ENCODE measurements at regions not wholly inside any gene's neighbourhood (a gene's known extent, or its start where the extent isn't known, plus 50 kb on each side); places are given as distances from the start of the nearest gene placed in this dataset.

- 70 to 81% (median 77%) methylated on average over 3 of the region's 3 CpGs for WGBS, 4 donors
- Histone ChIP-seq H3K27ac (no peak overlapping the region), H3K9me3 (replicated peaks in 1 of 3) (no peaks in the 10 kb centered on the region), H3K4me1 (replicated peaks in 1 of 2) (no peaks in the 10 kb centered on the region), H3K27me3 (no peaks in the 10 kb centered on the region), H3K4me3 (no peak overlapping the region), H3K36me3 (replicated peaks in 1 of 2) (no peaks in the 10 kb centered on the region)
- intact Hi-C loops (cut with DNase I), result no loop called here
- no peak for DNase-seq
- TF ChIP-seq, protein P1, sequence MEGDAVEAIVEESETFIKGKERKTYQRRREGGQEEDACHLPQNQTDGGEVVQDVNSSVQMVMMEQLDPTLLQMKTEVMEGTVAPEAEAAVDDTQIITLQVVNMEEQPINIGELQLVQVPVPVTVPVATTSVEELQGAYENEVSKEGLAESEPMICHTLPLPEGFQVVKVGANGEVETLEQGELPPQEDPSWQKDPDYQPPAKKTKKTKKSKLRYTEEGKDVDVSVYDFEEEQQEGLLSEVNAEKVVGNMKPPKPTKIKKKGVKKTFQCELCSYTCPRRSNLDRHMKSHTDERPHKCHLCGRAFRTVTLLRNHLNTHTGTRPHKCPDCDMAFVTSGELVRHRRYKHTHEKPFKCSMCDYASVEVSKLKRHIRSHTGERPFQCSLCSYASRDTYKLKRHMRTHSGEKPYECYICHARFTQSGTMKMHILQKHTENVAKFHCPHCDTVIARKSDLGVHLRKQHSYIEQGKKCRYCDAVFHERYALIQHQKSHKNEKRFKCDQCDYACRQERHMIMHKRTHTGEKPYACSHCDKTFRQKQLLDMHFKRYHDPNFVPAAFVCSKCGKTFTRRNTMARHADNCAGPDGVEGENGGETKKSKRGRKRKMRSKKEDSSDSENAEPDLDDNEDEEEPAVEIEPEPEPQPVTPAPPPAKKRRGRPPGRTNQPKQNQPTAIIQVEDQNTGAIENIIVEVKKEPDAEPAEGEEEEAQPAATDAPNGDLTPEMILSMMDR (IDR thresholded peaks at IDR 0.05), result no peak
- no peak for TF ChIP-seq POLR2A (IDR thresholded peaks at IDR 0.05)
These were observed 744.6 kb downstream of the BRINP1 start for GRCh38 chr9:118624608-118625007.

DNA sequence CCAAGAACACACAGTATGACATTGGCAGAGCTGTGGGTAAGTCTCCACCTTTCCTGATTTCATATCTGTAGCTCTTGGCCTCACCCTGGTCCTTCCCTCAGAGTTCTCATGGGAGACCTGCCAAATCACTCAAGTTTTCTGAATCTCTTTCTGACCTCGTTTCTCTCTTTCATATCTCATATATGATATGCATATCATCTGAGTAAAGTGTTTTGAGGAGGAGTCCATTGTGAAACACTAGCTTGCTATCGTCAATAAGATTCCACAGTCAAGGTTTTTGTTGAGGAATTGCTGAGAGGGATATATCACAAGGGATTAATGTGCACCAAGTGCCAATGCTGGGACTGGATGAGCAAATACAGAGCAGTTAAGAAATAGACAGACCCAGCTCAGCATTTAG lies 739.2 kb downstream of the BRINP1 start:
- DNase-seq, result no peak
- TF ChIP-seq, protein P1 (IDR thresholded peaks at IDR 0.05), result no peak
- no peak for TF ChIP-seq POLR2A (IDR thresholded peaks at IDR 0.05)
- intact Hi-C loops (cut with DNase I), result no loop called here
- H3K27me3 ChIP-seq, result no peaks in the 10 kb centered on the region
- H3K4me3 ChIP-seq, result no peak overlapping the region
- WGBS, 4 donors, result 43 to 54% (median 52%) methylated on average over 2 of the region's 2 CpGs
- no peaks in the 10 kb centered on the region for H3K4me1 ChIP-seq (replicated peaks in 1 of 2)
- no peak overlapping the region for H3K27ac ChIP-seq
- no peaks in the 10 kb centered on the region for H3K36me3 ChIP-seq (replicated peaks in 1 of 2)
- H3K9me3 ChIP-seq (replicated peaks in 1 of 3), result no peaks in the 10 kb centered on the region

DNA sequence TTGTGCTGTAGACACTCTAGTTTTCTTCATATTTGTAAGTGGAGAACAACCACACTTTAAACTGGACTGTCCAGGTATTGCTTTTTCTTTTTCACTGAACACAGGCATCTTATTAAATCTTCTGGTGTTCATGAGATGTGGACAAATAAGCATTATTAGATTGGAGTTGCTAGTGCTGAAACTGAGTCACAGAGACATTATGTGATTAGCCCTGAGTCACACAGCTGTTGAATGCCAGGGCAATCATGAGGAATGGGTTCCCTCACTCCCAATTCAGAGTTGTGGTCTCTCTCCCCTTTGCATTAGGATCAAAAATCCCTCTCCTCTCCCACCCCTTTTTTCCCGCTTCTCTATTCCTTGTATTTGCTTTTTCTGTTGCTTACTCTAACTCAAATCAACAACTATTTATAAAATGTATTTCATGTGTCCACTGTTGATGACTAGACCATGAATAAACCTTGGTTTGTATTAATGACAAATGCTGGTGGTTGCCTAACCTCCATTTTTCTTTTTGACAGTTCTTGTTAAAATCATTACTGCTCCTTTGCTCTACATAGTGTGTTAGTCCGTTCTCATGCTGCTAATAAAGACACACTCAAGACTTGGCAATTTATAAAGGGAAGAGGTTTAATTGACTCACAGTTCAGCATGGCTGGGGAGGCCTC lies 738.2 kb downstream of the BRINP1 start:
- no peak overlapping the region for H3K4me3 ChIP-seq
- H3K36me3 ChIP-seq (replicated peaks in 1 of 2), result no peaks in the 10 kb centered on the region
- DNase-seq, result no peak
- H3K27me3 ChIP-seq, result no peaks in the 10 kb centered on the region
- TF ChIP-seq, protein P1 (IDR thresholded peaks at IDR 0.05), result no peak
- no peak for TF ChIP-seq POLR2A (IDR thresholded peaks at IDR 0.05)
- 72 to 87% (median 74%) methylated on average over 2 of the region's 2 CpGs for WGBS, 4 donors
- intact Hi-C loops (cut with DNase I), result no loop called here
- H3K27ac ChIP-seq, result no peak overlapping the region
- no peaks in the 10 kb centered on the region for H3K9me3 ChIP-seq (replicated peaks in 1 of 3)
- no peaks in the 10 kb centered on the region for H3K4me1 ChIP-seq (replicated peaks in 1 of 2)

DNA sequence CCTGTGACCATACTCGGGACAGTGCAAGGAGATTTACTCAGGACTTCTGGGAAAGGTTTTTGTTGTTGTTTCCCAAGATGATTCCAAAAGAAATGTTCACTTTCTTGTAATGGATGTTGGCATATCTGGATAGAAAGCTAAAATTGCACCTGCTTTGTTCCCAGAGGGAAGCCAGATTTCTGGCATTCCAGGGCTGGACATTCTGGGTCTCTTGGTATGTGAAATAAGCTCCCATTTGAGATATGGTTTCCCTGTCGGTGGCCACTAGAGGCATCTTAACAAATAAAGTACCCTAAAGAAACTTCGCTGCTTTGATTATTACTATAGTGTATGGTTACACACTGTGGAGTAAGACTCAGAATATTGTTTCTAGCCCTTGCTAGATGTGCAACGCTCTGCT lies 737.3 kb downstream of the BRINP1 start:
- H3K9me3 ChIP-seq (replicated peaks in 1 of 3), result no peaks in the 10 kb centered on the region
- no peak overlapping the region for H3K4me3 ChIP-seq
- no peaks in the 10 kb centered on the region for H3K27me3 ChIP-seq
- no peak overlapping the region for H3K27ac ChIP-seq
- TF ChIP-seq, protein P1 (IDR thresholded peaks at IDR 0.05), result no peak
- no peak for TF ChIP-seq POLR2A (IDR thresholded peaks at IDR 0.05)
- H3K4me1 ChIP-seq (replicated peaks in 1 of 2), result no peaks in the 10 kb centered on the region
- no peak for DNase-seq
- no peaks in the 10 kb centered on the region for H3K36me3 ChIP-seq (replicated peaks in 1 of 2)
- 72 to 75% (median 73%) methylated on average over 4 of the region's 4 CpGs for WGBS, 4 donors
- intact Hi-C loops (cut with DNase I), result no loop called here

All from adrenal gland (tissue), 9 donors.